ENCODE measurements at regions not wholly inside any gene's neighbourhood (a gene's known extent, or its start where the extent isn't known, plus 50 kb on each side); places are given as distances from the start of the nearest gene placed in this dataset.

DNA sequence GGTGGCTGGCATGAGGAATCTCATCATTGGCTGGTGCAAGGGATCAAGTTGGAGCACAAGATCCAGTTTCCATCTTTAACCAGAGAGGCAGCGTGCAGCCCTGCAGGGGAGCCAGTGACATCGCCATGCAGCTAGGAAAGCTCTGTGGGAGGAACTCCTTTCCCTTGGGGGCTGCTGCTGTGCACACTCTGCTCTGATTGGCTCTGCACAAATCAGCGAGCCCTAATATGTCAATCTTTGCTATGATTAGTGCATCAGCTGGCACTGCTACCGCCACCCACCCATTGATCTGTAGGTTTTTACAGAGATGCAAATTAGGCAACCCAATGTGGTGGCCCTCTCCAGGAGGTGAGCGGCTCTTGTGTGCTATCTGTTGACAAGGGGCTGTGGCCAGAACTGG is 262.6 kb downstream of the PCNX1 start:
- Mint-ChIP-seq H3K4me1 (ENCODE audit: low read depth) (no peaks in the 10 kb centered on the region), H3K36me3 (ENCODE audit: low read depth) (no peaks in the 10 kb centered on the region), H3K27me3 (ENCODE audit: low read depth) (peaks cover 15% of the 10 kb centered on the region), H3K27ac (ENCODE audit: unreplicated experiment) (no peak overlapping the region), H3K4me3 (ENCODE audit: unreplicated experiment) (no peak overlapping the region), H3K9me3 (ENCODE audit: low read depth) (no peaks in the 10 kb centered on the region)
- TF ChIP-seq, protein P1, sequence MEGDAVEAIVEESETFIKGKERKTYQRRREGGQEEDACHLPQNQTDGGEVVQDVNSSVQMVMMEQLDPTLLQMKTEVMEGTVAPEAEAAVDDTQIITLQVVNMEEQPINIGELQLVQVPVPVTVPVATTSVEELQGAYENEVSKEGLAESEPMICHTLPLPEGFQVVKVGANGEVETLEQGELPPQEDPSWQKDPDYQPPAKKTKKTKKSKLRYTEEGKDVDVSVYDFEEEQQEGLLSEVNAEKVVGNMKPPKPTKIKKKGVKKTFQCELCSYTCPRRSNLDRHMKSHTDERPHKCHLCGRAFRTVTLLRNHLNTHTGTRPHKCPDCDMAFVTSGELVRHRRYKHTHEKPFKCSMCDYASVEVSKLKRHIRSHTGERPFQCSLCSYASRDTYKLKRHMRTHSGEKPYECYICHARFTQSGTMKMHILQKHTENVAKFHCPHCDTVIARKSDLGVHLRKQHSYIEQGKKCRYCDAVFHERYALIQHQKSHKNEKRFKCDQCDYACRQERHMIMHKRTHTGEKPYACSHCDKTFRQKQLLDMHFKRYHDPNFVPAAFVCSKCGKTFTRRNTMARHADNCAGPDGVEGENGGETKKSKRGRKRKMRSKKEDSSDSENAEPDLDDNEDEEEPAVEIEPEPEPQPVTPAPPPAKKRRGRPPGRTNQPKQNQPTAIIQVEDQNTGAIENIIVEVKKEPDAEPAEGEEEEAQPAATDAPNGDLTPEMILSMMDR (IDR thresholded peaks at IDR 0.05) = no peak
- DNase-seq (ENCODE audit: low spot score) = no peak

DNA sequence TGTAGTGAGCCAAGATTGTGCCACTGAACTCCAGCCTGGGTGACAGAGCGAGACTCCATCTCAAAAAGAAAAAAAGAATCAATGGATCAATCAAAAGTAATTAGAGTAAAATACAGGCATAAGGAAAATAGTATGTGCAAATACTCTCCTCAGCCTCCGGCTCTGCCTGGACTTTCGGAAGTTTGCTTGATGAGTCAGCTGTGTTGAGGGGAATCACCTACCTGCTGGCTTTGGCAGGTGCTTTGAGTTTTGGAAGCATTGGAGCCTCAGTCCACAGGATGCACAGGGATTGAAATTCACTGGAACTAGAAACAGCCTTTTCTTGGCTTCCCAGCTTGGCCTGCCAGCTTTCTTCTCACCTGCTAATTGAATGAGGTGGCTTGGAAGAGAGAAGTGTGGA is 268.2 kb downstream of the PCNX1 start:
- no peaks in the 10 kb centered on the region for H3K36me3 Mint-ChIP-seq (ENCODE audit: low read depth)
- no peak for DNase-seq (ENCODE audit: low spot score)
- H3K4me3 Mint-ChIP-seq (ENCODE audit: unreplicated experiment) = no peak overlapping the region
- H3K27ac Mint-ChIP-seq (ENCODE audit: unreplicated experiment) = no peak overlapping the region
- peaks cover 11% of the 10 kb centered on the region for H3K27me3 Mint-ChIP-seq (ENCODE audit: low read depth)
- no peaks in the 10 kb centered on the region for H3K9me3 Mint-ChIP-seq (ENCODE audit: low read depth)
- no peaks in the 10 kb centered on the region for H3K4me1 Mint-ChIP-seq (ENCODE audit: low read depth)
- TF ChIP-seq, protein P1 (IDR thresholded peaks at IDR 0.05) = no peak

- TF ChIP-seq, protein P1 (IDR thresholded peaks at IDR 0.05) = no peak
- no peaks in the 10 kb centered on the region for H3K36me3 Mint-ChIP-seq (ENCODE audit: low read depth)
- no peak overlapping the region for H3K27ac Mint-ChIP-seq (ENCODE audit: unreplicated experiment)
- H3K9me3 Mint-ChIP-seq (ENCODE audit: low read depth) = no peaks in the 10 kb centered on the region
- no peak overlapping the region for H3K4me3 Mint-ChIP-seq (ENCODE audit: unreplicated experiment)
- H3K4me1 Mint-ChIP-seq (ENCODE audit: low read depth) = no peaks in the 10 kb centered on the region
- H3K27me3 Mint-ChIP-seq (ENCODE audit: low read depth) = peaks cover 4% of the 10 kb centered on the region
- DNase-seq (ENCODE audit: low spot score) = no peak
These were observed 271.8 kb downstream of the PCNX1 start for GRCh38 chr14:71179066-71179465.

- Mint-ChIP-seq H3K36me3 (ENCODE audit: low read depth) (no peaks in the 10 kb centered on the region), H3K27ac (ENCODE audit: unreplicated experiment) (no peak overlapping the region), H3K4me1 (ENCODE audit: low read depth) (no peaks in the 10 kb centered on the region), H3K4me3 (ENCODE audit: unreplicated experiment) (no peak overlapping the region), H3K27me3 (ENCODE audit: low read depth) (peaks cover 4% of the 10 kb centered on the region), H3K9me3 (ENCODE audit: low read depth) (no peaks in the 10 kb centered on the region)
- DNase-seq (ENCODE audit: low spot score) = no peak
- TF ChIP-seq, protein P1 (IDR thresholded peaks at IDR 0.05) = no peak
These were observed 273.1 kb downstream of the PCNX1 start for GRCh38 chr14:71180397-71180796.

DNA sequence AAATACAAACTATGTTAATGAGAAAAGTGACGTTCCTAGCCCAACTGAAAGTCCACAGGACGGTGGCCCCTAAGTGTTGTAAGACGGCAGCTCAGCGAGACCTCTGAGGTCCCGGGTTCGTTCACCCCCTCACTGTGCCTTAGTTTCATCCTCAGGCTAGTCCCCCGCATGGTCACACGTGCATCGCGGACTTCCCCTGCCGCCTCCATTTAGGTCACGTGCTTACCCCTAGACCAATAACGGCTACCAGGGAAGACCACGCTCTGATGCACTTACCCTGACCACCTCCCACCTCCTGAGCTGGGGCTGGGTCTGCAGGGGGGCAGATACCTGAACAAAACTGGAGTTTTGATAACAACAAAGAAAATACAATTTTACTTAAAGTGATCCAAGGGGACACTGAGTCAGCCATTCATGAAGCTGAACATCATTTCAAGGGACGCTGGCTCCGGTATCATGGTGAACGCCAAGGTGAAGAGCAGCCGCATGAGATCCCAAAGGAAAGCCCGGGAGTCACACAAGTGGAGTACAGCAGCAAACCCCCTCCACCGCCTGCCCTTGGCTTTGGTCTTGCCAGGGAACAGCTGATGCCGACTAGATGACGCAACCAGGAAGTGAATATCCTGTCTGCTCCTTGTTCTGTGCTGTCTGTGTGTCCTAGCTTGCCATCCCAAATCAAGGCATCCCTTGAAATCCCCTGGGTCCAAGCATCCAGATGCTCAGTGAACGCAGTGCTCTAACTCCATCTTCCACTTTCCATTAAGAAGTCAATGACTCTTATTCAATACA is 274.1 kb downstream of the PCNX1 start:
- H3K36me3 Mint-ChIP-seq (ENCODE audit: low read depth) = no peaks in the 10 kb centered on the region
- H3K4me3 Mint-ChIP-seq (ENCODE audit: unreplicated experiment) = no peak overlapping the region
- TF ChIP-seq, protein P1 (IDR thresholded peaks at IDR 0.05) = no peak
- H3K9me3 Mint-ChIP-seq (ENCODE audit: low read depth) = peaks cover under 1% of the 10 kb centered on the region
- peaks cover 5% of the 10 kb centered on the region for H3K4me1 Mint-ChIP-seq (ENCODE audit: low read depth)
- no peak overlapping the region for H3K27ac Mint-ChIP-seq (ENCODE audit: unreplicated experiment)
- no peak for DNase-seq (ENCODE audit: low spot score)
- H3K27me3 Mint-ChIP-seq (ENCODE audit: low read depth) = peaks cover 4% of the 10 kb centered on the region
